HepG2 (cell line): ENCODE measurements at regions not wholly inside any gene's neighbourhood (a gene's known extent, or its start where the extent isn't known, plus 50 kb on each side); places are given as distances from the start of the nearest gene placed in this dataset.

Source experiments
- ATAC-seq: fragments of 200-7000 bp; cut with Tn5 transposase; 3 replicates; pipeline ENCODE4 v1.9.1; 2020; ENCODE audit warnings: mild to moderate bottlenecking, moderate library complexity
- BruUV-seq: library from RNA; stranded (reverse); fragments of 400-500 nt; replicated peaks from 2 replicates; lab custom pipeline; 2021; lab: Mats Ljungman, UMichigan
- CTCF ChIA-PET: fragments of 300-600 bp; formaldehyde crosslinking; extraction: SDS; loops from one replicate; lab custom pipeline; 2021; ENCODE audit warnings: low total read pairs, inconsistent platforms, low intra/inter-chr PET ratio; lab: Yijun Ruan, JAX
- POLR2A ChIA-PET: fragments of 350-600 bp; sonication (Branson Sonifier 250); formaldehyde crosslinking; loops from one replicate; lab custom pipeline; 2020; ENCODE audit warnings: antibody characterized with exemption, inconsistent platforms; lab: Yijun Ruan, JAX
- DNase-seq: peaks from one replicate; pipeline ENCODE4 v3.0.0-alpha.2; 2015; ENCODE audit warnings: low spot score
- FAIRE-seq: peaks from 3 replicates; lab custom pipeline; 2011; peaks lifted over from hg19 to GRCh38; lab: Jason Lieb, UNC
- H2AFZ ChIP-seq: one replicate; pipeline ENCODE4 v1.6.1; 2011; ENCODE audit warnings: low read length, inconsistent platforms
- H3K27ac ChIP-seq: fragments of 300-600 bp; 3 replicates; pipeline ENCODE4 v1.8.0; 2011; ENCODE audit warnings: mixed run types, mild to moderate bottlenecking, mixed read lengths, low read length, inconsistent platforms; ENCODE audit not compliant: insufficient read depth; ENCODE audit errors: extremely low read length
- H3K27me3 ChIP-seq, 2 experiments: fragments of 200-600 bp in 1 of 2; 2 replicates in 1 of 2; 3 replicates in 1 of 2; pipeline versions ENCODE4 v1.6.0 to v1.8.0; 2011; ENCODE audit warnings: low read length in 2 of 2, mild to moderate bottlenecking in 2 of 2, moderate library complexity in 2 of 2, inconsistent platforms in 1 of 2; ENCODE audit not compliant: insufficient read depth in 2 of 2, control insufficient read depth in 1 of 2
- H3K36me3 ChIP-seq, 2 experiments: fragments of 200-600 bp in 1 of 2; replicated peaks in 1 of 2; 2 replicates in 1 of 2; 3 replicates in 1 of 2; pipeline versions ENCODE4 v1.5.1 to v1.8.0; 2011; ENCODE audit warnings: low read length in 2 of 2, inconsistent platforms in 1 of 2; ENCODE audit not compliant: insufficient read depth in 2 of 2, control insufficient read depth in 1 of 2
- H3K4me1 ChIP-seq: 2 replicates; pipeline ENCODE4 v1.5.1; 2012; ENCODE audit warnings: low read length, inconsistent platforms; ENCODE audit not compliant: insufficient read depth
- H3K4me2 ChIP-seq: 2 replicates; pipeline ENCODE4 v1.6.0; 2011; ENCODE audit warnings: low read depth, low read length, inconsistent platforms
- H3K4me3 ChIP-seq, 3 experiments: fragments of 200-600 bp in 1 of 3; sonication (generic), shearing (Covaris generic) in 1 of 3; replicated peaks in 1 of 3; 2 replicates each; pipeline ENCODE4 v1.5.1; 2011 to 2016; ENCODE audit warnings: low read length in 3 of 3, inconsistent platforms in 2 of 3, low read depth in 2 of 3, mild to moderate bottlenecking in 2 of 3, control low read depth in 1 of 3, mixed read lengths in 1 of 3; ENCODE audit not compliant: insufficient read depth in 1 of 3
- H3K79me2 ChIP-seq: one replicate; pipeline ENCODE4 v1.6.1; 2011; ENCODE audit warnings: low read length, inconsistent platforms; ENCODE audit not compliant: insufficient read depth
- H3K9ac ChIP-seq: 2 replicates; pipeline ENCODE4 v1.6.0; 2011; ENCODE audit warnings: mild to moderate bottlenecking, low read depth, low read length, inconsistent platforms; ENCODE audit not compliant: insufficient read depth
- H3K9me3 ChIP-seq: 2 replicates; pipeline ENCODE4 v1.5.1; 2012; ENCODE audit warnings: mild to moderate bottlenecking, low read length
- H4K20me1 ChIP-seq: 2 replicates; pipeline ENCODE4 v1.6.0; 2011; ENCODE audit warnings: inconsistent platforms, mild to moderate bottlenecking, low read length, moderate library complexity; ENCODE audit not compliant: insufficient read depth
- ASH2L ChIP-seq: fragments of 300-600, 200-600 bp; sonication (generic); IDR thresholded peaks from 2 replicates; pipeline ENCODE4 v1.7.0; 2017; ENCODE audit warnings: low read depth, mild to moderate bottlenecking, moderate library complexity, mixed read lengths, low read length; ENCODE audit not compliant: insufficient read length
- HNRNPL ChIP-seq: fragments of 200-400 bp; formaldehyde crosslinking; IDR thresholded peaks from 2 replicates; pipeline ENCODE4 v1.6.1; 2017; ENCODE audit warnings: mild to moderate bottlenecking, low read depth, low read length
- MZF1 ChIP-seq: sonication (generic); formaldehyde crosslinking; IDR thresholded peaks from 2 replicates; pipeline ENCODE4 v1.8.1; 2023; ENCODE audit warnings: mild to moderate bottlenecking, missing genetic modification reagents, borderline replicate concordance
- SNAI1 ChIP-seq: sonication (generic); formaldehyde crosslinking; IDR thresholded peaks from 2 replicates; pipeline ENCODE4 v1.5.0; 2020; ENCODE audit warnings: mild to moderate bottlenecking, missing genetic modification reagents, borderline replicate concordance
- ZNF10 ChIP-seq: sonication (generic); formaldehyde crosslinking; IDR thresholded peaks from 2 replicates; pipeline ENCODE4 v1.4.0; 2020; ENCODE audit warnings: mild to moderate bottlenecking, low read depth, missing genetic modification reagents, borderline replicate concordance
- ZNF317 ChIP-seq: sonication (generic); formaldehyde crosslinking; IDR thresholded peaks from 2 replicates; pipeline ENCODE4 v1.5.0; 2020; ENCODE audit warnings: mild to moderate bottlenecking, missing genetic modification reagents
- ZNF501 ChIP-seq: sonication (generic); formaldehyde crosslinking; IDR thresholded peaks from 2 replicates; pipeline ENCODE4 v1.5.1; 2020; ENCODE audit warnings: mild to moderate bottlenecking, moderate library complexity, missing genetic modification reagents
- WGBS: methylation state at CpG from one replicate; pipeline ENCODE4 v1.1.6; 2017; ENCODE audit warnings: low lambda C conversion rate; 5-methylcytosine and 5-hydroxymethylcytosine counted together
- in situ Hi-C: cut with HindIII; loops from 2 replicates; pipeline ENCODE4 v1.10.0; 2017; ENCODE audit warnings: low pct_unique_long_range_greater_than_20kb; ENCODE audit not compliant: extremely low pct_ligation_motif_present
- intact Hi-C: fragments of 100-400 bp; cut with micrococcal nuclease; formaldehyde crosslinking; loops from one replicate; pipeline ENCODE4 v1.10.0; 2022; ENCODE audit not compliant: unreplicated experiment
- TF ChIP-seq, protein P1 (sequence below): sonication (generic); formaldehyde crosslinking; conservative IDR thresholded peaks from 2 replicates; pipeline ENCODE4 v1.8.0; 2022; ENCODE audit warnings: mild to moderate bottlenecking, moderate library complexity, missing genetic modification reagents
- TF ChIP-seq, protein P2 (sequence below): sonication (generic); formaldehyde crosslinking; IDR thresholded peaks from 2 replicates; pipeline ENCODE4 v1.8.1; 2023; ENCODE audit warnings: missing genetic modification reagents, inconsistent platforms, borderline replicate concordance
- TF ChIP-seq, protein P3 (sequence below): sonication (generic); formaldehyde crosslinking; IDR thresholded peaks from 2 replicates; pipeline ENCODE4 v1.5.1; 2020; ENCODE audit warnings: missing genetic modification reagents, mild to moderate bottlenecking, borderline replicate concordance
- TF ChIP-seq, protein P4 (sequence below): sonication (generic); formaldehyde crosslinking; IDR thresholded peaks from 2 replicates; pipeline ENCODE4 v1.4.0; 2020; ENCODE audit warnings: mild to moderate bottlenecking, missing genetic modification reagents

DNA sequence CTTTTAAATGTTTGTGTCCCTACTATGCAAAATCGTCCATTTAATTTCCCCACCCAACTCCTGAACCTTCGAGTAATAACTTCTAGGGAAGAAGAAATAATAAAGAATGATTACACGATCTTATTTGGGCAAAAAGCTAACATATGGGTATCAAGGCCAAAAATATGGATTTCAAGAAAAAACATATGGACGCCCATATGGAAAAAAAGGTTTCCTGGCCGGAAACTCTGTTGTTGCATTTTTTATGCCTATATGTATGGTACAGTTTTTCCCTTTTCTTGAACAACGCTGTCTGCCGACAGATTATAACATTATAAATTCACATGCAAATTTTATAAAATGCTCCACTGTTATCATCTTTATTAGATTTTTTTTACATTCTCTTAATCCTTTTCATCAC, 167.6 kb upstream of the ESRRG start:
- FAIRE-seq (no peak), DNase-seq (no peak), ATAC-seq (no peak)
- Histone ChIP-seq H3K27ac (no peak overlapping the region), H3K9ac (no peak overlapping the region), H3K9me3 (no peaks in the 10 kb centered on the region), H3K4me2 (no peak overlapping the region), H4K20me1 (no peaks in the 10 kb centered on the region), H3K4me1 (no peaks in the 10 kb centered on the region), H3K4me3 (no peak overlapping the region), H3K27me3 (no peaks in the 10 kb centered on the region), H2AFZ (no peak overlapping the region), H3K36me3 (no peaks in the 10 kb centered on the region), H3K79me2 (no peaks in the 10 kb centered on the region)
- intact Hi-C loops (no loop called here), in situ Hi-C loops (no loop called here)
- WGBS: 54% methylated on average over 7 of the region's 7 CpGs
- no TSS peak for BruUV-seq
- no peak for TF ChIP-seq MZF1 (CRISPR knock-in tag)
- ChIA-PET POLR2A (no interaction called here), CTCF (no interaction called here)

DNA sequence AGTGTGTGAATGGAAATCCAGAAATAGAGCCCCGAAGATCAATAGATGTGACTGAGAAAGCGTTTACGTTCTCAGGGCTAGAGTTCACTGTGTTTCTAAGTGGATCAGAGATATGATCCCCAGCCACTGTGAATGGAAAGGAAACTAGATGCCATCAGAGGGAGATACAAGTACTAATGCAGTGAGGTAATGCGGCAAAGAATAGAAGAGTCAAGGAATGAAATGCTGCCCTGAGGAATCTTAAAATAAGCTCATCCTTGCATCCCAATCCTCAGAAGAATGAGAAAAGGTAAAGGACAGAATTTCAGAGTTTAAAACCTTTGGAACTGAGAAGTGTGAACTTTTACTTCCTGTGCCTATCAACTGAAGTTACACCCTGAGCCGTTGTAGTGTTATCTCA, 165.5 kb upstream of the ESRRG start:
- ChIA-PET POLR2A (no interaction called here), CTCF (no interaction called here)
- DNase-seq (no peak), ATAC-seq (no peak), FAIRE-seq (no peak)
- H3K27me3 ChIP-seq: no peaks in the 10 kb centered on the region
- WGBS: 53% methylated on average over 5 of the region's 5 CpGs
- H3K36me3 ChIP-seq: no peaks in the 10 kb centered on the region
- no TSS peak for BruUV-seq
- no peaks in the 10 kb centered on the region for H3K79me2 ChIP-seq
- H3K27ac ChIP-seq: no peak overlapping the region
- intact Hi-C loops (no loop called here), in situ Hi-C loops (no loop called here)
- H4K20me1 ChIP-seq: no peaks in the 10 kb centered on the region
- no peak overlapping the region for H3K4me3 ChIP-seq
- no peak overlapping the region for H2AFZ ChIP-seq
- no peaks in the 10 kb centered on the region for H3K4me1 ChIP-seq
- H3K4me2 ChIP-seq: no peak overlapping the region
- H3K9ac ChIP-seq: no peak overlapping the region
- no peaks in the 10 kb centered on the region for H3K9me3 ChIP-seq
- no peak for TF ChIP-seq ZNF10
- TF ChIP-seq SNAI1 (CRISPR knock-in tag): no peak
- no peak for TF ChIP-seq ASH2L
- TF ChIP-seq, protein P1, sequence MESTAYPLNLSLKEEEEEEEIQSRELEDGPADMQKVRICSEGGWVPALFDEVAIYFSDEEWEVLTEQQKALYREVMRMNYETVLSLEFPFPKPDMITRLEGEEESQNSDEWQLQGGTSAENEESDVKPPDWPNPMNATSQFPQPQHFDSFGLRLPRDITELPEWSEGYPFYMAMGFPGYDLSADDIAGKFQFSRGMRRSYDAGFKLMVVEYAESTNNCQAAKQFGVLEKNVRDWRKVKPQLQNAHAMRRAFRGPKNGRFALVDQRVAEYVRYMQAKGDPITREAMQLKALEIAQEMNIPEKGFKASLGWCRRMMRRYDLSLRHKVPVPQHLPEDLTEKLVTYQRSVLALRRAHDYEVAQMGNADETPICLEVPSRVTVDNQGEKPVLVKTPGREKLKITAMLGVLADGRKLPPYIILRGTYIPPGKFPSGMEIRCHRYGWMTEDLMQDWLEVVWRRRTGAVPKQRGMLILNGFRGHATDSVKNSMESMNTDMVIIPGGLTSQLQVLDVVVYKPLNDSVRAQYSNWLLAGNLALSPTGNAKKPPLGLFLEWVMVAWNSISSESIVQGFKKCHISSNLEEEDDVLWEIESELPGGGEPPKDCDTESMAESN (CRISPR knock-in tag): no peak
- TF ChIP-seq, protein P2, sequence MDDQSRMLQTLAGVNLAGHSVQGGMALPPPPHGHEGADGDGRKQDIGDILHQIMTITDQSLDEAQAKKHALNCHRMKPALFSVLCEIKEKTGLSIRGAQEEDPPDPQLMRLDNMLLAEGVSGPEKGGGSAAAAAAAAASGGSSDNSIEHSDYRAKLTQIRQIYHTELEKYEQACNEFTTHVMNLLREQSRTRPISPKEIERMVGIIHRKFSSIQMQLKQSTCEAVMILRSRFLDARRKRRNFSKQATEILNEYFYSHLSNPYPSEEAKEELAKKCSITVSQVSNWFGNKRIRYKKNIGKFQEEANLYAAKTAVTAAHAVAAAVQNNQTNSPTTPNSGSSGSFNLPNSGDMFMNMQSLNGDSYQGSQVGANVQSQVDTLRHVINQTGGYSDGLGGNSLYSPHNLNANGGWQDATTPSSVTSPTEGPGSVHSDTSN (CRISPR knock-in tag): no peak
- TF ChIP-seq, protein P3, sequence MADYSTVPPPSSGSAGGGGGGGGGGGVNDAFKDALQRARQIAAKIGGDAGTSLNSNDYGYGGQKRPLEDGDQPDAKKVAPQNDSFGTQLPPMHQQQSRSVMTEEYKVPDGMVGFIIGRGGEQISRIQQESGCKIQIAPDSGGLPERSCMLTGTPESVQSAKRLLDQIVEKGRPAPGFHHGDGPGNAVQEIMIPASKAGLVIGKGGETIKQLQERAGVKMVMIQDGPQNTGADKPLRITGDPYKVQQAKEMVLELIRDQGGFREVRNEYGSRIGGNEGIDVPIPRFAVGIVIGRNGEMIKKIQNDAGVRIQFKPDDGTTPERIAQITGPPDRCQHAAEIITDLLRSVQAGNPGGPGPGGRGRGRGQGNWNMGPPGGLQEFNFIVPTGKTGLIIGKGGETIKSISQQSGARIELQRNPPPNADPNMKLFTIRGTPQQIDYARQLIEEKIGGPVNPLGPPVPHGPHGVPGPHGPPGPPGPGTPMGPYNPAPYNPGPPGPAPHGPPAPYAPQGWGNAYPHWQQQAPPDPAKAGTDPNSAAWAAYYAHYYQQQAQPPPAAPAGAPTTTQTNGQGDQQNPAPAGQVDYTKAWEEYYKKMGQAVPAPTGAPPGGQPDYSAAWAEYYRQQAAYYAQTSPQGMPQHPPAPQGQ (CRISPR knock-in tag): no peak
- no peak for TF ChIP-seq HNRNPL
- TF ChIP-seq ZNF501 (CRISPR knock-in tag): no peak
- no peak for TF ChIP-seq ZNF317 (CRISPR knock-in tag)
- TF ChIP-seq, protein P4, sequence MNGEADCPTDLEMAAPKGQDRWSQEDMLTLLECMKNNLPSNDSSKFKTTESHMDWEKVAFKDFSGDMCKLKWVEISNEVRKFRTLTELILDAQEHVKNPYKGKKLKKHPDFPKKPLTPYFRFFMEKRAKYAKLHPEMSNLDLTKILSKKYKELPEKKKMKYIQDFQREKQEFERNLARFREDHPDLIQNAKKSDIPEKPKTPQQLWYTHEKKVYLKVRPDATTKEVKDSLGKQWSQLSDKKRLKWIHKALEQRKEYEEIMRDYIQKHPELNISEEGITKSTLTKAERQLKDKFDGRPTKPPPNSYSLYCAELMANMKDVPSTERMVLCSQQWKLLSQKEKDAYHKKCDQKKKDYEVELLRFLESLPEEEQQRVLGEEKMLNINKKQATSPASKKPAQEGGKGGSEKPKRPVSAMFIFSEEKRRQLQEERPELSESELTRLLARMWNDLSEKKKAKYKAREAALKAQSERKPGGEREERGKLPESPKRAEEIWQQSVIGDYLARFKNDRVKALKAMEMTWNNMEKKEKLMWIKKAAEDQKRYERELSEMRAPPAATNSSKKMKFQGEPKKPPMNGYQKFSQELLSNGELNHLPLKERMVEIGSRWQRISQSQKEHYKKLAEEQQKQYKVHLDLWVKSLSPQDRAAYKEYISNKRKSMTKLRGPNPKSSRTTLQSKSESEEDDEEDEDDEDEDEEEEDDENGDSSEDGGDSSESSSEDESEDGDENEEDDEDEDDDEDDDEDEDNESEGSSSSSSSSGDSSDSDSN (CRISPR knock-in tag): no peak
